Subcutaneous abdominal adipose tissue (tissue), 5 donors: ENCODE measurements at regions not wholly inside any gene's neighbourhood (a gene's known extent, or its start where the extent isn't known, plus 50 kb on each side); places are given as distances from the start of the nearest gene placed in this dataset.

Experiments used
- H3K27ac ChIP-seq: one replicate; pipeline ENCODE4 v1.7.0; 2013; ENCODE audit warnings: low read depth, mild to moderate bottlenecking, inconsistent platforms, low read length, moderate library complexity
- H3K27me3 ChIP-seq, 5 donors: one replicate each; pipeline ENCODE4 v1.7.0; 2013; ENCODE audit warnings: low read length in 5 of 5, inconsistent platforms in 1 of 5; ENCODE audit not compliant: control insufficient read depth in 5 of 5, insufficient read depth in 4 of 5
- H3K36me3 ChIP-seq, 5 donors: one replicate each; pipeline ENCODE4 v1.7.0; 2013; ENCODE audit warnings: low read length in 5 of 5; ENCODE audit not compliant: control insufficient read depth in 5 of 5, insufficient read depth in 5 of 5
- H3K4me1 ChIP-seq, 5 donors: one replicate each; pipeline ENCODE4 v1.7.0; 2013; ENCODE audit warnings: low read length in 5 of 5, mild to moderate bottlenecking in 3 of 5, moderate library complexity in 1 of 5; ENCODE audit not compliant: control insufficient read depth in 5 of 5, insufficient read depth in 5 of 5
- H3K4me3 ChIP-seq, 5 donors: one replicate each; pipeline ENCODE4 v1.7.0; 2013; ENCODE audit warnings: low read length in 5 of 5, low read depth in 1 of 5
- H3K9ac ChIP-seq, 5 donors: one replicate each; pipeline ENCODE4 v1.7.0; 2013; ENCODE audit warnings: low read length in 5 of 5, mild to moderate bottlenecking in 4 of 5, moderate library complexity in 3 of 5
- H3K9me3 ChIP-seq, 5 donors: one replicate each; pipeline ENCODE4 v1.7.0; 2013; ENCODE audit warnings: low read length in 5 of 5; ENCODE audit not compliant: control insufficient read depth in 5 of 5
- donor health status: healthy.
- donor health status: healthy.
- donor health status: healthy.
- donor health status: healthy.
- donor health status: healthy.

DNA sequence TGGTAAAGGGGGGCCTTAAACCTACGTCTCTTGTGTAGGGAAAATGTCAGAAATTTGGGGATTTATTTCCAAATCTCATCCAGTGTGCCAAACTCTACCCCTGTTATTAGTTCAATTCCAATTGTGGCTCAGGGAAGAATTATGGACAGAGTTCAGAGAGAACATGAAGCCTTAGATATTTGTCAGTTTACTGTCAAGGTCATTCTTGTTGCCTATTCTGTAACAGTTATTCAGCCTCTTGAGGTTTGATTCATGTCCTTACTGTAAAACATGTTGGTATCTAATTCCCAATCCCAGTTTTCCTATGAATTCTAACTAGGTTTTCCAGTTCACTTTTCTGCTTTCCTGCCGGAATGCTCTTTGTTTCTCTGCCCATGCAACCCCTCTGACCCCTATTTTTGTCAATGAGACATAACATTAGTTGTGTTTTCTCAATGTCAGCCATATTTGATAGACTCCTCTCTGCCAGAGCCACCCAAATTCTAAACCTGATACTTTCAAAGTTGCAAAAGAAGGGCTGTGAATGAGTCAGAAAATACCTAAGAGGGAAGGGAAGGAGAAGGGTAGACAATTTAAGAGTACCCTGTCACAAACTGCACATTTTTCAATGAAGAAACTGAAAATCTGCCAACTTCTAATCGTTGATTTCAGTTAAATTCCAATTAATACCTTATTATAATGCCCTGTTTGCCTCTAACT, 52.4 kb downstream of the ATOSA start:
- H3K4me3 ChIP-seq, result no peak overlapping the region
- H3K27ac ChIP-seq, result peak overlapping the region; percentile 32
- no peaks in the 10 kb centered on the region for H3K9me3 ChIP-seq
- no peak overlapping the region for H3K9ac ChIP-seq
- no peaks in the 10 kb centered on the region for H3K27me3 ChIP-seq
- peaks cover 6 to 54% (median 31%) of the 10 kb centered on the region in 5 donors for H3K36me3 ChIP-seq
- peaks cover 0 to 24% (median 4%) of the 10 kb centered on the region in 5 donors for H3K4me1 ChIP-seq

DNA sequence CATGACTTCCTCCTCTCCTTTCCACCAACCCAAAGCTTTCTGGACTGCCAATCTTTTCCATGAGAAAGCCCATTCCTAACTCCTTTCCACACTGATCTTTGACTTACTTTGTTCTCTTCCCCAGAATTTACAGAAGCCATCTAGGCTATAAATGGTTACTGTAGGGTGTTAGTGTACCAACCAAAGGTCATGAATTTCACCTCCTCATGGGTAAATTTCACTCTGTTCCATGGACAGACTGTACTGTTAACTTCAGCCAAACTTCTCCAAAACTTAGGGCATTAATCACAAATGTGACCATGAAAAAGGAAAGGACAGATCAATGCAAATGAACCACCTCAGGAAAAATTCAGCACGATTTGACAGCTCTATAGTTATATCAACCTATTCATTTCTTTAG, 54.9 kb downstream of the ATOSA start:
- H3K27me3 ChIP-seq, result no peaks in the 10 kb centered on the region
- H3K9ac ChIP-seq, result no peak overlapping the region
- peak overlapping the region; percentile 38 for H3K27ac ChIP-seq
- peaks cover 14 to 48% (median 44%) of the 10 kb centered on the region in 5 donors for H3K36me3 ChIP-seq
- H3K4me1 ChIP-seq, result peaks cover 0 to 24% (median 2%) of the 10 kb centered on the region in 5 donors
- H3K4me3 ChIP-seq, result no peak overlapping the region
- H3K9me3 ChIP-seq, result no peaks in the 10 kb centered on the region

DNA sequence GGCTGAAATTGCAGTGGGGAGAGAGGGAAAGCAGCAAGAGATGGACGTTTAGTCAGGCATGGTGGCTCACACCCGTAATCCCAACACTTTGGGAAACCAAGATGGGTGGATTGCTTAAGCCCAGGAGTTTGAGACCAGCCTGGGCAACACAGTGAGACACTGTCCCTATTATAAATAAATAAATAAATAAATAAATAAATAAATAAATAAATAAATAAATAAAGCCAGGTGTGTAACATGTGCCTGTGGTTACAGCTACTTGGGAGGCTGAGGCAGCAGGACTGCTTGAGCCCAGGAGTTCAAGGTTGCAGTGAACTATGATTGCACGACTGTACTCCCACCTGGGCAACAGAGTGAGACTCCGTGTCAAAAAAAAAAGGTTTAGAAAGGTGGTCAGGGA, 54.0 kb upstream of the ARPP19 start:
- no peaks in the 10 kb centered on the region for H3K27me3 ChIP-seq
- no peak overlapping the region for H3K4me3 ChIP-seq
- peaks cover 10 to 59% (median 34%) of the 10 kb centered on the region in 5 donors for H3K36me3 ChIP-seq
- peaks cover 0 to 24% (median 2%) of the 10 kb centered on the region in 5 donors for H3K4me1 ChIP-seq
- no peak overlapping the region for H3K9ac ChIP-seq
- no peaks in the 10 kb centered on the region for H3K9me3 ChIP-seq
- peak overlapping the region; percentile 2 for H3K27ac ChIP-seq

GRCh38 chr15:52620496-52620895, 51.7 kb upstream of the ARPP19 start:
- H3K36me3 ChIP-seq, result peaks cover 22 to 71% (median 34%) of the 10 kb centered on the region in 5 donors
- H3K27me3 ChIP-seq, result no peaks in the 10 kb centered on the region
- H3K9ac ChIP-seq, result peak overlapping the region in 1 of 5 donors; percentile 35
- no peak overlapping the region for H3K4me3 ChIP-seq
- peak overlapping the region; percentile 24 for H3K27ac ChIP-seq
- no peaks in the 10 kb centered on the region for H3K9me3 ChIP-seq
- peaks cover 0 to 12% (median 0%) of the 10 kb centered on the region in 5 donors for H3K4me1 ChIP-seq
